BLaER1 treated with 17β-estradiol and CSF1 and Interleukin-3, amounts not matched to agents 10 nM and 100 nM (cell line): ENCODE measurements at regions not wholly inside any gene's neighbourhood (a gene's known extent, or its start where the extent isn't known, plus 50 kb on each side); places are given as distances from the start of the nearest gene placed in this dataset.

Source experiments
- H3K27ac ChIP-seq, 11 experiments: shearing (Covaris generic); formaldehyde crosslinking; 2 replicates each; pipeline ENCODE4 v1.8.1; 2022
- H3K27me3 ChIP-seq, 11 experiments: shearing (Covaris generic); formaldehyde crosslinking; 2 replicates each; pipeline ENCODE4 v1.8.1; 2022
- H3K36me3 ChIP-seq, 11 experiments: shearing (Covaris generic); formaldehyde crosslinking; 2 replicates each; pipeline ENCODE4 v1.8.1; 2022
- H3K4me1 ChIP-seq, 10 experiments: shearing (Covaris generic); formaldehyde crosslinking; 2 replicates each; pipeline ENCODE4 v1.8.1; 2022
- H3K4me2 ChIP-seq, 11 experiments: shearing (Covaris generic); formaldehyde crosslinking; 2 replicates each; pipeline ENCODE4 v1.8.1; 2022
- H3K4me3 ChIP-seq, 10 experiments: shearing (Covaris generic); formaldehyde crosslinking; 2 replicates each; pipeline ENCODE4 v1.8.1; 2022
- H3K9ac ChIP-seq, 11 experiments: shearing (Covaris generic); formaldehyde crosslinking; 2 replicates each; pipeline ENCODE4 v1.8.1; 2022
- H3K9me3 ChIP-seq, 11 experiments: shearing (Covaris generic); formaldehyde crosslinking; replicated peaks in 1 of 11; 2 replicates each; pipeline ENCODE4 v1.8.1; 2022
- H4K20me1 ChIP-seq, 11 experiments: shearing (Covaris generic); formaldehyde crosslinking; 2 replicates each; pipeline ENCODE4 v1.8.1; 2022
- Cebpa-rat ChIP-seq, 11 experiments: shearing (Covaris generic); IDR thresholded peaks; 2 replicates each; pipeline ENCODE4 v1.8.1; 2022

DNA sequence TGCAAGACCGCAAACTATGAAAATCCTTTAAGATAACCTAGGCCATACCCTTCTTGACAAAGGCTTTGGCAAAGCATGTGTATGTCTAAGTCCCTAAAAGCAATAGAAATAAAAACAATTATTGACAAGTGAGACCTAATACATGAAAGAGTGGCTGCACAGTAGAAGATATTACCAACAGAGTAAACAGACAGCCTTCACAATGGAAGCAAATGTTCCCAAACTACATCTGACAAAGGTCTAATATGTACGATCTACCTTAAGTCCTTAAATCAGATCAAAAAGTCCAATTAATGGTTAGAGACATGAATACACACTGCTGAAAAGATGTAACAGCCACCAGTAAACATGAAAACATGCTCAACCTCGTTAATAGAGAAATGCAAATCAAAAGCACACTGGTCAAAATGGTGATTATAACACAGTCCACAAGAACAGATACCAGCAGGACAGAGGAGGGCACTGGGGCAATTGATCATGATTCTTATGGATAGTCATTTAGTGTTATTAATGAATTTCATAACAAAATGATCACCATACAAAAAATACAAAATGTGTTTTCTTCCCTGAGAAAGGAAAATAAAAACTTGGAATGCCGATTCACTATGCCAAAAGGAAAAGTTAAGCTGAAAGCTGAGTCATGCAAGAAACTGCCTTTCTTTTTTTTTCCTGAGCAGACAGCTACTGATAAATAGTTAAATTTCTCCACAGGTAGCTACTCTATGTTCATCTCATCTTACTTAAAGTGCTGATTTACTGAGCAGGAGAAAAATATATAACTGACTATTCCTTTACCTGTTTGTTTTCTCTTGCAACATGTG is 102.6 kb upstream of the VPREB1 start:
- no peak overlapping the region for H3K4me3 ChIP-seq
- no peaks in the 10 kb centered on the region for H3K36me3 ChIP-seq
- H3K27me3 ChIP-seq, result no peaks in the 10 kb centered on the region
- H3K27ac ChIP-seq, result no peak overlapping the region
- TF ChIP-seq Cebpa-rat (IDR thresholded peaks at IDR 0.05), result no peak
- H3K4me2 ChIP-seq, result no peak overlapping the region
- H4K20me1 ChIP-seq, result no peaks in the 10 kb centered on the region
- H3K4me1 ChIP-seq, result no peaks in the 10 kb centered on the region
- H3K9ac ChIP-seq, result no peak overlapping the region
- H3K9me3 ChIP-seq, result no peaks in the 10 kb centered on the region

DNA sequence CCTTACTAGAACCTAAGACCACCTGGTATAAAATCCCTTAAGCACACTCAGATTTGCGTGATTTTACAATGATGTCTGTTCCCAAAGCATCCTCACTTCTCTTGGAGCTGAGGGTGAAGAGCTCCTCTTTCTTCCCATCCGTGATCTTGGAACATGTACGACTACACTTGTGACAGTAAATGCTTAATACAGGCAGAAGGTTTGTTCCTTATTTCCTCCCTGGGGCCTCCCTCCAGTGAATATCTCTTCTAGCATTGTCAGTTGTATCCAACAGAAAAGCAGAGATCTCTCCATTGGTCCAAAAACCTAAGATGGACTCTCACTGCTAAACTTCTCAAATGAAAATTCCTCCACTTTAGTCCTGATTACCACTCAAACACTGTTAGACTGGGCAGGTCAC is 103.6 kb upstream of the VPREB1 start:
- H4K20me1 ChIP-seq, result no peaks in the 10 kb centered on the region
- H3K27ac ChIP-seq, result no peak overlapping the region
- TF ChIP-seq Cebpa-rat (IDR thresholded peaks at IDR 0.05), result no peak
- no peaks in the 10 kb centered on the region for H3K27me3 ChIP-seq
- H3K36me3 ChIP-seq, result no peaks in the 10 kb centered on the region
- no peak overlapping the region for H3K4me2 ChIP-seq
- no peak overlapping the region for H3K9ac ChIP-seq
- no peak overlapping the region for H3K4me3 ChIP-seq
- H3K4me1 ChIP-seq, result no peaks in the 10 kb centered on the region
- H3K9me3 ChIP-seq, result no peaks in the 10 kb centered on the region

DNA sequence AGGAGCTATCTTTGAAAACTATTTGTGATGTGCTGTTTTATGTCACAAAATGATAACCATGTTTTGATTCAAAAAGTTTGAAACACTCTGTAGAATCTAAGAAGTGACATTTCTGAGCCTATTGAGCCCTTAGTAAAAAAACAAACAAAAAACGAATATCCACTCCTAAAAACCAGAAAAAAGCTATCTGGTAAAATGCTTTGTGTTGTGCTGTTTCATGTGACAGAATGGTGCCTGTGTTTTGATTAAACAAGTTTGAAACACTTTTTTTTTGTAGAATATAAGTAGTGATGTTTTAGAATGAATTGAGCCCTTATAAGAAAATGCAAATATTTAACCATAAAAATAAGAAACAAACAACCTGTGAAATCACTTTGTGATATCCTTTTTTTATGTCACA is 105.2 kb upstream of the VPREB1 start:
- H3K27me3 ChIP-seq, result no peaks in the 10 kb centered on the region
- no peak overlapping the region for H3K27ac ChIP-seq
- no peaks in the 10 kb centered on the region for H4K20me1 ChIP-seq
- no peak overlapping the region for H3K4me3 ChIP-seq
- H3K4me2 ChIP-seq, result no peak overlapping the region
- H3K36me3 ChIP-seq, result no peaks in the 10 kb centered on the region
- H3K9me3 ChIP-seq, result no peaks in the 10 kb centered on the region
- H3K4me1 ChIP-seq, result no peaks in the 10 kb centered on the region
- no peak overlapping the region for H3K9ac ChIP-seq
- TF ChIP-seq Cebpa-rat (IDR thresholded peaks at IDR 0.05), result no peak

DNA sequence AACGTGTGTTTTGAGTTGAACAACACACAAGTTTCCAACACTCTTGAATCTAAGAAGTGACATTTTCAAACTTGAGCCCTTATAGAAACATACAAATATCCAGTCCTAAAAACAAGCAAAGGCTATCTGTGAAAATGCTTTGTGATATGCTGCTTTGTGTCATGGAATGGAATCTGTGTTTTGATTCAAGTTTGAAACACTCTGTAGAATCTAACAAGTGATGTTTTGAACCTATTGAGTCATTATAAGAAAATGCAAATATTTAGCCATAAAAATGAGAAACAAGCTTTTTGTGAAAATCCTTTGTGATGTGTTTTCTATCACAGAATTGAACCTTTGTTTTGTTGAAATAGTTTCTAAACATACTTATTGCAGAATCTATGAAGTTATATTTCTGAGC is 105.7 kb upstream of the VPREB1 start:
- Histone ChIP-seq H4K20me1 (no peaks in the 10 kb centered on the region), H3K27ac (no peak overlapping the region), H3K4me3 (no peak overlapping the region), H3K4me1 (no peaks in the 10 kb centered on the region), H3K36me3 (no peaks in the 10 kb centered on the region), H3K9me3 (no peaks in the 10 kb centered on the region), H3K27me3 (no peaks in the 10 kb centered on the region), H3K9ac (no peak overlapping the region), H3K4me2 (no peak overlapping the region)
- TF ChIP-seq Cebpa-rat (IDR thresholded peaks at IDR 0.05), result no peak

DNA sequence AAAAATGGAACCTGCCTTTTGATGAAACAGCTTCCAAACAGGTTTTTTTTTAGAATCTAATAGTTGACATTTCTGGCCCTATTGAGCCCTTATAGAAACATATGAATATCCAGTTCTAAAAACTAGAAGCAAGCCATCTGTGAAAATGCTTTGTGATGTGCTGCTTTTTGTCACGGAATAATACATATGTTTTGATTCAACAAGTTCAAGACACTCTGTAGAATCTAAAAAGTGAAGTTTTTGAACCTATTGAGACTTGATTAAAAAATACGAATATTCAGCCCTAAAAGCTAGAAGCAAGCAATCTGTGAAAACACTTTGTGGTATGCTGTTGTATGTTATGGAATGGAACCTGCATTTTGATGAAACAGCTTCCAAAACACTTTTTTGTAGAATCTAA is 106.7 kb upstream of the VPREB1 start:
- H3K9ac ChIP-seq, result no peak overlapping the region
- H3K36me3 ChIP-seq, result no peaks in the 10 kb centered on the region
- H3K27ac ChIP-seq, result no peak overlapping the region
- H3K9me3 ChIP-seq, result no peaks in the 10 kb centered on the region
- H3K27me3 ChIP-seq, result no peaks in the 10 kb centered on the region
- H3K4me1 ChIP-seq, result no peaks in the 10 kb centered on the region
- H3K4me3 ChIP-seq, result no peak overlapping the region
- TF ChIP-seq Cebpa-rat (IDR thresholded peaks at IDR 0.05), result no peak
- H3K4me2 ChIP-seq, result no peak overlapping the region
- no peaks in the 10 kb centered on the region for H4K20me1 ChIP-seq

DNA sequence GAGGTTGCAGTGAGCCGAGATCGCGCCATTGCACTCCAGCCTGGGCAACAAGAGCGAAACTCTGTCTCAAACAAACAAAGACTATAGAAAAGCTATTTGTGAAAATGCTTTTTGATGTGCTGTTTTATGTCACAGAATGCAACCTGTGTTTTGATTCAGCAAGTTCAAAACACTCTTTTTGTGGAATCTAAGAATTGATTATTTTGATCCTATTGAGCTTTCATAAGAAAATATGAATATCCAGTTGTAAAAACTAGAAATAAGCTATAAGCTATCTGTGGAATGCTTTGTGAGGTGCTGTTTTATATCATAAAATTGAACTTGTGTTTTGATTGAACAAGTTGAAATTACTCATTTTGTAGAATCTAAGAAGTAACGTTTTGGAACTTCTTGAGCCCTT is 110.7 kb upstream of the VPREB1 start:
- Histone ChIP-seq H4K20me1 (no peaks in the 10 kb centered on the region), H3K27me3 (no peaks in the 10 kb centered on the region)
- no peak for TF ChIP-seq Cebpa-rat (IDR thresholded peaks at IDR 0.05)

DNA sequence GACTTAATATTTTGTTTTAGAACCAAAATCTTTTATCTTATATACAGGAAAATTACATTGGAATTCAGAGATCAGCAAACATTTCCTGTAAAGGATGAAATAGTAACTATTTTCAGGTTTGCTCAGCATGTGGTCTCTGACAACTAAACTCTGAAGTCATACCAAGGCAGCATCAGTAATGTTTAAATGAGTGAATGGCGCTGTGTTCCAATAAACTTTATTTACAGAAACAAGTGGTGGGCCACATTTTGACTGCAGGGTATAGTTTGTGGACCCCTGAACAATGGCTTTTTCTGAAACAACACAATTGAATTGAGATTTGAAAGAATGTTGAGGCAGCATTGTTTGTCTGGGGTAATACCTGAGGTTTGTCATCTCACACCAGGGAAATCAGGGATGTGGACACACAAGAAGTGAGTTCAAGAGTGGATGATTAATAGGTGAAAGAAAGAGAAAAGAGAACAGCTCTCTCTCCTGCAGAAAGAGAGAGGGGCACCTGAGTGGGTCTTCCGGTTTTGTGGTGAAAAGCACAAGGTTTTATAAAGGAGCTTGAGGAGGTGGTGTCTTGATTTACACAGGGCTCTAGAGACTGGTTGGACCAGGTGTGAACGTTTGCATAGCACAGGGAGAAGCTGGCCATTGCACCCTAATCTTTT is 113.5 kb upstream of the VPREB1 start:
- Histone ChIP-seq H3K27ac (no peak overlapping the region), H3K9ac (no peak overlapping the region), H3K36me3 (no peaks in the 10 kb centered on the region), H4K20me1 (no peaks in the 10 kb centered on the region), H3K9me3 (no peaks in the 10 kb centered on the region), H3K4me2 (no peak overlapping the region), H3K4me1 (peaks cover 0 to 4% (median 0%) of the 10 kb centered on the region in 10 experiments; a peak in 1 of 20 replicates), H3K4me3 (no peak overlapping the region), H3K27me3 (no peaks in the 10 kb centered on the region)
- no peak for TF ChIP-seq Cebpa-rat (IDR thresholded peaks at IDR 0.05)

More for the DNA sequence above, 110.7 kb upstream of the VPREB1 start:
- H3K27ac ChIP-seq, result no peak overlapping the region
- H3K36me3 ChIP-seq, result no peaks in the 10 kb centered on the region
- no peaks in the 10 kb centered on the region for H3K9me3 ChIP-seq
- no peak overlapping the region for H3K4me2 ChIP-seq
- H3K9ac ChIP-seq, result no peak overlapping the region
- peaks cover 0 to 4% (median 0%) of the 10 kb centered on the region in 10 experiments; a peak in 1 of 20 replicates for H3K4me1 ChIP-seq
- H3K4me3 ChIP-seq, result no peak overlapping the region

DNA sequence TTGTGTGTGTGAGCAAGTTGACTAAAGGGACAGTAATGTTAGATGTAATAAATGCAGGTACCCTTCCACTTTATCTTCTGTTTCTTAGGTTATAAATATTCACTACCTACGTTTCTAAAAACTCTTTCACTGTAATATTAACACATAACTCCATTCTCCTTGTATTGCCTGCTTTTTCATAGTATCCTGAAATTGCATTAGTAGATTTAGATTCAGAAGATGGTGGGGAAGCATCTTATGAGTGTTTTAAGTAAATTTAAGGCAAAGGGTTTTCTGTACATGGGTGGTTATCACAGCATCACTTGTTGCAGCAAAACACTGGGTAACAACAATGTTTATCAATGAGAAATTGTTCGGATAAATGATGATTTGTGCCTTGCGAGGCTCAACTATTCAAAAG is 115.2 kb upstream of the VPREB1 start:
- TF ChIP-seq Cebpa-rat (IDR thresholded peaks at IDR 0.05), result no peak
- no peak overlapping the region for H3K4me3 ChIP-seq
- no peak overlapping the region for H3K27ac ChIP-seq
- H3K4me2 ChIP-seq, result no peak overlapping the region
- H3K36me3 ChIP-seq, result no peaks in the 10 kb centered on the region
- no peaks in the 10 kb centered on the region for H4K20me1 ChIP-seq
- no peaks in the 10 kb centered on the region for H3K9me3 ChIP-seq
- H3K9ac ChIP-seq, result no peak overlapping the region
- peaks cover 0 to 4% (median 0%) of the 10 kb centered on the region in 10 experiments; a peak in 1 of 20 replicates for H3K4me1 ChIP-seq
- H3K27me3 ChIP-seq, result no peaks in the 10 kb centered on the region

DNA sequence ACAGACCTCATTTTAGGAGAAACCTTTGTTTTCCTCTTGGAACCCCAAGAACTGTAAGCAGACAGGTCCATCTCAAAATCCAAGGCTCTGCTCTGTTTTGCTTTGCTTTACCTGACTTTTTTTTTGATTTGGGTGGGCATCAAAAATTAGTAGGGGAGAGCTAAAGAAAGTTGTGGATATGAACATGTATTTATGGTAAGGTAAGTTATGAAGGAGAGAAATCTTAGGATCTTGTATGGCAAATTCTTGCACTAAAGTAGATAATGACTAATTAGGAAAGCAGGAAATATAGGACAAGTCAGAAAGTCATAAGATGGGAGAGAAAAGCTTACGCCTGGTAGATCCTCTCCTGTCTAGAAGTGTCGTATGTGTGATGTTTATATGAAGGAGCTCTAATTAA is 116.1 kb upstream of the VPREB1 start:
- H3K9ac ChIP-seq, result no peak overlapping the region
- H3K27me3 ChIP-seq, result no peaks in the 10 kb centered on the region
- peaks cover 0 to 4% (median 0%) of the 10 kb centered on the region in 10 experiments; a peak in 1 of 20 replicates for H3K4me1 ChIP-seq
- H3K9me3 ChIP-seq, result peaks cover 0 to 4% (median 0%) of the 10 kb centered on the region in 11 experiments; a peak in 4 of 22 replicates
- no peaks in the 10 kb centered on the region for H4K20me1 ChIP-seq
- no peak overlapping the region for H3K4me2 ChIP-seq
- no peak overlapping the region for H3K27ac ChIP-seq
- TF ChIP-seq Cebpa-rat (IDR thresholded peaks at IDR 0.05), result no peak
- H3K4me3 ChIP-seq, result no peak overlapping the region
- no peaks in the 10 kb centered on the region for H3K36me3 ChIP-seq

DNA sequence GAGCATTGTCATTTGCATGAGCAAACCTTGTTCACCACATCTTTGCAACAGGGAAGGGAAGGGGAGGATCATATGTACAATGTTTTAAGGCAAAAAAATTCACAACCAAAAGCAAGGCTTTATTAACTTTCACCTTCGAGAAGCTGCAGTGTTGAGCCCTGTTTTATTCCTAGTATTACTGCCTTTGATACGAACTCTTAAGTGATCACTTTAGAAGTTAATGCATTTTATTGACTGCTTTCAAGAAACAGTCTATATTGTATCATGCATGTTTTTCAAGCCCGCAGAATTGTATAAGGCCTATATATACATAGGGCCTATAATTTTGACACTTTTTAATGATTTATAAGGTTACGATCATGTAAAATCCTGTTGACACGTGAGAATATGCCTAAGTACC is 117.5 kb upstream of the VPREB1 start:
- Histone ChIP-seq H4K20me1 (no peaks in the 10 kb centered on the region), H3K36me3 (no peaks in the 10 kb centered on the region), H3K27ac (no peak overlapping the region), H3K27me3 (no peaks in the 10 kb centered on the region), H3K4me1 (peaks cover 0 to 4% (median 0%) of the 10 kb centered on the region in 10 experiments; a peak in 1 of 20 replicates), H3K4me2 (no peak overlapping the region), H3K4me3 (no peak overlapping the region), H3K9me3 (peaks cover 0 to 4% (median 0%) of the 10 kb centered on the region in 11 experiments; a peak in 4 of 22 replicates), H3K9ac (no peak overlapping the region)
- no peak for TF ChIP-seq Cebpa-rat (IDR thresholded peaks at IDR 0.05)
